GM21576 (cell line): ENCODE measurements at regions not wholly inside any gene's neighbourhood (a gene's known extent, or its start where the extent isn't known, plus 50 kb on each side); places are given as distances from the start of the nearest gene placed in this dataset.

ENCODE experiments used
- ATAC-seq: cut with Tn5 transposase; IDR thresholded peaks from one replicate; pipeline ENCODE4 v1.9.1; 2021; ENCODE audit warnings: mild to moderate bottlenecking, moderate library complexity; ENCODE audit not compliant: unreplicated experiment

DNA sequence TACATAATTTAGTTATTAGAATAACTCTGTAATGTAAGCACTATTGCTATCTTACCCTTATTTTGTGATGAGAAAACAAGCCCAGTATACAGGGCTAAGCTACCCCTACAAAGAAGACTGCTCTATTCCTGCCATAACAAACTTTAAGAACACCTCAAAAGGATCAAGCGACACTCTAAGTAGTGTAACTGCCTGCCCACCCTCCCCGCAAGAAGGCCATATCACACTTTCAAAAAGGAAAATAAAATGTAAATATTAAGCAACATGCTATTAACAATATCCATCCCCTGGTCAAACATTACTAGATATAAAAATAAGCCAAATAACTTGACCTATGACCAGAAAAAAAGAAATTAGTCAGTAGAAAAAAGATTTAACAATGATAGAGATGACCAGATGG, 741.7 kb upstream of the CNTNAP5 start:
- ATAC-seq = no peak

DNA sequence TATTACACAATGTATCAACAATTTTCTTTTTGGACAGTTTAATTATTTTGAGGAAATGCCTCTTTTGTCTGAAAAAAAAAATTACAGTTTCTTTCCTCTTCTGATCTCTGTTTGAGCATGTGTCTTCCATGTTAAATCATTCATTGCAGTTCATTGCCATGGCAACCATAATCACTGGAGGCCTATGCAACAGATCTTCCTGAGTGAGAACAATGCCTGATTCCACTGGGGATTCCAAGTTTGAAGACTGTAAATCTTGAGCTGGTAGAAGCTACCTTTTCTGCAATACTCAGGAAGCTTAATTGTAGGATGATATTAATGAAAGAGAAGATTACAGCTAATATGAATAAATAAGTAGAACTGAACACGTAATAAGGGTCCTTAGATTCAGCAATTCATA, 721.4 kb upstream of the CNTNAP5 start:
- ATAC-seq = no peak
